HFF-Myc (cell line): ENCODE measurements at regions not wholly inside any gene's neighbourhood (a gene's known extent, or its start where the extent isn't known, plus 50 kb on each side); places are given as distances from the start of the nearest gene placed in this dataset.

Experiments
- DNase-seq: peaks from one replicate; pipeline ENCODE4 v3.0.0-alpha.2; 2011; ENCODE audit warnings: low read depth; ENCODE audit errors: extremely low read depth
- H3K4me3 ChIP-seq: replicated peaks from 2 replicates; pipeline ENCODE4 v1.5.1; 2011; ENCODE audit warnings: low read depth, mild to moderate bottlenecking, control low read depth, low read length
- CTCF ChIP-seq: IDR thresholded peaks from 2 replicates; pipeline ENCODE4 v1.5.1; 2012; ENCODE audit warnings: mild to moderate bottlenecking, low read depth, low read length, control low read depth; ENCODE audit errors: missing control alignments

GRCh38 chr16:61289141-61289540 lies 747.1 kb downstream of the CDH8 start:
- no peak for TF ChIP-seq CTCF
- H3K4me3 ChIP-seq: no peak overlapping the region
- no peak for DNase-seq

GRCh38 chr16:61277849-61278248 lies 758.4 kb downstream of the CDH8 start:
- H3K4me3 ChIP-seq: no peak overlapping the region
- no peak for TF ChIP-seq CTCF
- no peak for DNase-seq

GRCh38 chr16:61274211-61274610 lies 762.0 kb downstream of the CDH8 start:
- no peak overlapping the region for H3K4me3 ChIP-seq
- DNase-seq: no peak
- no peak for TF ChIP-seq CTCF

GRCh38 chr16:61270726-61271125 lies 765.5 kb downstream of the CDH8 start:
- no peak for DNase-seq
- TF ChIP-seq CTCF: no peak
- no peak overlapping the region for H3K4me3 ChIP-seq

- no peak overlapping the region for H3K4me3 ChIP-seq
- no peak for DNase-seq
- TF ChIP-seq CTCF: no peak
Observed at GRCh38 chr16:61263400-61263799, 772.8 kb downstream of the CDH8 start.

GRCh38 chr16:61261315-61261714 lies 774.9 kb downstream of the CDH8 start:
- TF ChIP-seq CTCF: no peak
- H3K4me3 ChIP-seq: no peak overlapping the region
- DNase-seq: no peak

- no peak overlapping the region for H3K4me3 ChIP-seq
- TF ChIP-seq CTCF: no peak
- DNase-seq: no peak
Observed at GRCh38 chr16:61246592-61246991, 789.6 kb downstream of the CDH8 start.
